Epithelial cell of prostate (primary cell): ENCODE measurements at regions not wholly inside any gene's neighbourhood (a gene's known extent, or its start where the extent isn't known, plus 50 kb on each side); places are given as distances from the start of the nearest gene placed in this dataset.

Source experiments
- DNase-seq: peaks from one replicate; pipeline ENCODE4 v3.0.0-alpha.2; 2011; ENCODE audit warnings: low read depth, low spot score
- H3K27ac ChIP-seq: fragments of 450-650 bp; 2 replicates; pipeline ENCODE4 v1.5.1; 2017; ENCODE audit warnings: mild to moderate bottlenecking

DNA sequence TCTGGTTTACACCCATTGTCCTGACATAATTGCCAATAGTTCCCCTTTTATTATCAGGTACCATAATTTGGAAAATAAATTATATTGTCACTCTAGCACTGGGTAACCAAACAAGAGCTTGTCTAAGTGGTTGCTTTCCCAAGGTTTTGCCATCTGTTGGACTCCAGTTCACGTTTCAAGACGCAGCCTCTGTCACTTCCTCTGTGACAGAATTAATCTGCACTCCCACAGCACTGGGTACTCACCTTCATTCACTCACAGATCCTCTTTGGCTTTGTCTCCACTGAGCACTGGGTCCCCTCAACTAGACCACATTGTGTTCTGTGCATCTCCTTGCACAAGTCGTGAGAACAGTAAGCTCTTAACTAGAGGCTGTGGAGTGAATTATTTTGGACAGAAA, 123.6 kb upstream of the JUN start:
- DNase-seq = no peak
- no peak overlapping the region for H3K27ac ChIP-seq

DNA sequence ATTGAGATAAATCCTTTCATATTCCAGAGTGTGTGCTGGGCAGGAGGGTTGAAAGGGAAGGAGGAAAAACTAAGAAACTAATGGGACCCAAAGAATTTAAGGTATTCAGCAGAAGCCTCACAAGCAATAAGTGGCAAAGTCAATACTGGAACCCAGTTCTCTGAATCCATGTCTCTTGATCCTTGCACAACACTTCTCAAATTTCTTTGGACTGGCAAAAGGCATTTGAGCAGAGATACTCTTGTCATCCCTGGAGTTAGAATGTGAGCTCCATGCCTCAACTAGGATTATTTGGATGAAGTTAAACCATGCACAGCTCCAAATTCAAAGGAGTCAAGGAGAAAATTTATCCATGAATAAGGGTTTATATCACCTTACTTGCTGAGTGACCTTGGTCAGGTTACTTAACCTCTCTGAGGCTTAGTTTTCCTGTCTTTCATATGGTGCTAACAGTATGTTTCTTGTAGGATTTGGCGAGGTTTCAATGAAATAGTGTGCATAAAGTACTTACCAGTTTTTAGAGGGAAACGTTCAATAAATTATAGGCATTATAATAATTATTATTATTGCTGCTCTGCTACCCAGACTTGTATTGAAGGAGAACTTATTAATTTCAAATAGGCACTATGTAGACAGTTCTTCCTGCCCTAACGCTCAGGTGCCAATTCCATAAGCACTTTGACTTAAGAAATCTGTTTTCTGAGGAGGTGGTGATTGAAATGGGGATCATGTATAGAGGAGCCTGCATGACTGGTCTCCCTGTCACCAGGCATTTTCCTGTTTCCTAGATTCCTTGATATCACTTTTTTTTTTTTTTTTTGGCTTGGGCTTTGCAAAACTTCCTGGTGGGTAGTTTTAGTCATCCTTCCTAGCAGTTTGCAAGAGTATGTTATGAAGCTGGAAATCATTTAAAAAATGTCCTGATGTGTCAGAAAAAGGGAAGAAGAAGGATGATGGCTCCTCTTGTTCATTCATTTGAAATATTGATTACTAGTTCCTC, 125.0 kb upstream of the JUN start:
- H3K27ac ChIP-seq = peak overlapping the region; percentile 63
- no peak for DNase-seq

DNA sequence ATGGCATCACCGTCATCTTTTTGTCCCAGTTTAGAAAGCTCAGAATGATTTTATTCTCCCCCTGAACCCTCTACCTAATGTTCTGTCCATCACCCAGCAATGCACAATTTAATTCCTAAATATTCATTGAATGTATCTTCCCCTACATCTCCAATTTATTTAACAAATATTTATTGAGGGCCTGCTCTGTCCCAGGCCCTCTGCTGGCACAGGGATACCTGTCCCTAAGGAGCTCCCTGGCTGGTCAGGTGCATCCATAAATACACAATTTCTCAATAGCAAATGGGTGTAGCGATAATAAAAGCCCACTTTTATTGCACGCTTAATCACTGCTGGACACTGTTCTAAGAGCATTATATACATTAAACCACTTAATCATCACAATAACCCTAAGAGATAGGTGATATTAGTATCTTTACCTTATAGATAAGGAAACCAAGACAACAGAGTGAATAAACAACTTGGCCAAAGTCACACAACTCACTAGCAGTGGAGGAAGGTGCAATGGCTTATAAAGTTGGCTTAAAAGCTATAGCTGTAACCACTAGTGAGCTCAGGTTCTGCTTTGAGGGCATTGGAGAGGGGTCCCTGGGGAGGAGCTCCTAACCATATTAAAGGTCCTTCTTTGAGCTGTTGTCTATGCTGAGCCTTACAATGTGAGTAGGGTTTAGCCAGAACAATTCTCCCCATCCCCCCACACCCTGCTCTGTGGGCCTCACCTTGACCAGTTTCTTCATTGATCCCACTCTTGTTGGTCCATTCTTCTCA, 126.3 kb upstream of the JUN start:
- no peak for DNase-seq

DNA sequence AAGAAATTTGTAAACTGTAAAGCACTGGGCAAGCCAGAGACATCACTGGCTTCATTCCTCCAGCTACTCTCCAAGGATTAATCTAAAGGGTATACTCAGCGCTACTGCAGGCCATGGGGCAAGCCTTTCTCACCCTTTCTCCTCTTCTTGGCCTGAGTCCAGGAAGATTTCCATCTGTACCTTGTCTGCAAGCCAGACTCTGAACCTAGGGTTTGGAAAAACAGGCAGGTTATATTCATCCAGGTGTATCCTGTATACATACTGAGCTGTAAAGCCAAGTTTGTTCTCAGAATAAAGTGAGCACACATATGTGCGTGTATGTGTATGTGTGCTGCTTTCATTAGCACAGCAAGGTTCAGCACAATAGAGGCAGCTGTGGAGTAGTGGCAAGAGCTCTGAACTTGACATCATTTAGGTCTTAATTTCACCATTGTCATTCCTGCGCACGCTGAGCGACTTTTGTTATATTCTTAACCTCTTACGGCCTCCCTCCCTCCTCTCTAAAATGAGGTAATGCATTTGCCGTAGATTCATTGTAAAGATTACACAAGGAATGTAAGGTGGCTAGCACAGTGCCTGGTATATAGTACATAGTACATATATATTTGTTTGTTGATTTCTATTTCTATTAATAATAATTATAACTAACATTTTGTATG, 128.1 kb upstream of the JUN start:
- DNase-seq = no peak
- no peak overlapping the region for H3K27ac ChIP-seq

More for the DNA sequence above, 126.3 kb upstream of the JUN start:
- H3K27ac ChIP-seq = peak overlapping the region; percentile 63

DNA sequence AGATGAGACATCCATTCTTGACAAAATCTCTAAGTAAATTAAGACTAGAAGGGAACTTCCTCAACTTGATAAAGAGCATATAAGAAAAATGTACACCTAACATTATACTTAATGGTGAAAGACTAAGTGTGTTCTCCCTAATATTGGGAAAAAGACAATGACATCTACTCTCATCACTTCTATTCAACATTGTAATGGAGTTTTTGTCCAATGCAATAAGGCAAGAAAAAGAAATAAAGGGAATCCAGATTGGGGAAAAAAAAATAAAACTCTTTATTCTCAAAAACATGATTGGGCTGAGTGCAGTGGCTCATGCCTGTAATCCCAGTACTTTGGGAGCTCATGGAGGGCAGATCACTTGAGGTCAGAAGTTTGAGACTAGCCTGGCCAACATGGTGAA, 131.1 kb upstream of the JUN start:
- no peak for DNase-seq
- no peak overlapping the region for H3K27ac ChIP-seq

DNA sequence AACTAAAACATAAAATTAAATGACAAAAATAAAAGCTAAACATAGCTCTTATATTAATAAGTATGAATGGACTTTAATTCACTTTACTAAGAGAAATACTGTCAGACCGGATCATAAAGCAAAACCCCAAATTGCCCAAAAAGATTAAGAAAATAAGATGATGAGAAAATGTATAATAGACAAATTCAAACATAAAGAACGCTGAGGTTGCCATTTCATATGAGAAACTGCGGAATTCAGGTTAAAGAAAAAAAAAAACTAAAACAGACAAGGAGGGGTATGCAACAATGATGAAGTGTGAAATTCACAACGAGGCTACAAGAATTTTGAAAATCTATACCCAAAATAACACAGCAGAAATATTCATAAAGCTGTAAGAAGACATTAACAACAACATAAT, 133.6 kb upstream of the JUN start:
- no peak overlapping the region for H3K27ac ChIP-seq
- no peak for DNase-seq

DNA sequence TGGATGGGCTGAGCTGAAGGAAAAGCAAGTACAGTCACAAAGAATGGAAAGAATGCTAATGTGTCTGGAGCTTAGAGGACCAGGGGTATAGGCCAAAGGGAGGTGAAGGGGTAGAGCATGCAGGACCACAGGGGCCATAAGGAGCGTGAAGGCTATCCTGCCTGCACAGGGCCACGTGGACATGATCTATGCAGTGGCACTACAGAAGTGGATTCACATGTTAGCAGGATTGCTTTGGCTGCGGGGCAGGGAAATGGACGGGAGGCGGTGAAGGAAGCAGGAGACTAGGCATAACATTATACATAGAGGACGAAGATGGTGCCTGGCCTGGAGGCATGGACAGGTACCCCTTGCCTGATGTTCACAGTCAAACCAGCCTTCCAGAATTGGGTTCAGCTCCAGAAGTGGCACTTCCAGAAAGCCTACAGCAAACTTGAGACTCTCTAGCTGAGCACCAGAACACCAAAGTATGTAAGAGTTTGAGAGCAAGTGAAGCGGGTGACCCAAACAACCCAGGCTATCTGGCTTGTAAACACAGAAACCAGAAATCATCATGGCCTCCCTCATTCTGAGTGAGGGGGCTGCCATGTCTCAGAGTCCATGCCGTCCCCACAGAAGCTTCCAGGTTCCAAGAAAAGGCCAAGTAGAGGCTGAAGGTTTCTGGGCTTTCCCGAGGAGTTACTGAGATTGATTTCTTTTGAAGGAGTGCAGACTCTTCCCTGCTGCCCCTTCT, 135.5 kb upstream of the JUN start:
- no peak for DNase-seq
- no peak overlapping the region for H3K27ac ChIP-seq

DNA sequence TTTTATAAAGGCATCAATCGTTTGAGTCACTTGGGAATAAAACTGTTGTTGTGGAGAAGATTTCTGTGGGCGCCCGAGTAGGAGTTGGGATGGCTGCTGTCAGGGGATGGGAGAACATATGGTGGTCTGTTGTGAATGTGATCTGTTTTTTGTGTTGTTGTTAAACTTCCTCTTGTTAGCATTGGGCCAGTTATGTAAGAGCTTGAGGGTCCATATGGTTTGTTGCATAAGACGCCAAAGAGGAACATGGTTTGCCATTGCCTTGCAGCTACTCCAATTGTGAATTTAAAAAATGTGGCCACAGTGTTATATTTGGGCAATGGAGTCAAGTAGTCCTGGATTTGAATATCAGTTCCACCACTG, 136.1 kb upstream of the JUN start:
- DNase-seq = no peak
- H3K27ac ChIP-seq = no peak overlapping the region

DNA sequence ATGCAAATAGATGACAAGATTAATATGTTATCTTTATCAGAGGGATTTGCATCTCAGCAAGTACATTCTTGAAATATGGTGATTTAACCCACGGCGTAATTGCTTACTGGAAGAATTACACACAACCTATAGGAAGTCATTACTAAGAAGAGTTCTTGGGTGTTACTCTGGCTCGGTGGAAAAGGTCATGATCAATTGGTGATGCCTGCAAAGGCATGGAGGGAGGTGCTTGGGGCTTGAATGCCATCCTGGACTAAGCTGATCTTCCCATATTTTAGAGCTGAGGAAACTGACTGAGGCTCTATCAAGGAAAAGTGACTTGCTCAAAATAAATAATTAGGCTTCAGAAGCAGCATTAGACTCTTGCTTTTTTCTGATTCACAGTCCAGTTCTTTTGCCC, 137.5 kb upstream of the JUN start:
- no peak overlapping the region for H3K27ac ChIP-seq
- DNase-seq = no peak

DNA sequence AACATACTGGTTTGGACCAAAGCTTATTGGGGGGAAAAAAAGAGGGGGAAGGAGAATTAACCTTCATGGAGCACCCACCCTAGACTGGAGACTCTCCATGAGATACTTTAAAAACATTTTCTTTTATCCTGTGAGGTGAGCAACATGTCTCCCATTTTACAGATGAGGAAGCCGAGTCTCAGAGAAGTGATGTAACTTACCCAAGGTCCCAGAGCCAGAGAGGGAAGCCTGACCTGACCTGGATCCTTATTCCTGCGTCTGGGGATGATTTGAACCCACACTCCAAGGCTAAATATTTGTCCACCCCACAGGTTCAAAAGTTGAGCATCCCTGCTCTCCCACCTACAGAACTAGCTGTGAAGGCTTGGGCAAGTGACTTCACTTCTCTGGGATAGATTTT, 137.9 kb upstream of the JUN start:
- no peak for DNase-seq
- H3K27ac ChIP-seq = peak overlapping the region; percentile 48

DNA sequence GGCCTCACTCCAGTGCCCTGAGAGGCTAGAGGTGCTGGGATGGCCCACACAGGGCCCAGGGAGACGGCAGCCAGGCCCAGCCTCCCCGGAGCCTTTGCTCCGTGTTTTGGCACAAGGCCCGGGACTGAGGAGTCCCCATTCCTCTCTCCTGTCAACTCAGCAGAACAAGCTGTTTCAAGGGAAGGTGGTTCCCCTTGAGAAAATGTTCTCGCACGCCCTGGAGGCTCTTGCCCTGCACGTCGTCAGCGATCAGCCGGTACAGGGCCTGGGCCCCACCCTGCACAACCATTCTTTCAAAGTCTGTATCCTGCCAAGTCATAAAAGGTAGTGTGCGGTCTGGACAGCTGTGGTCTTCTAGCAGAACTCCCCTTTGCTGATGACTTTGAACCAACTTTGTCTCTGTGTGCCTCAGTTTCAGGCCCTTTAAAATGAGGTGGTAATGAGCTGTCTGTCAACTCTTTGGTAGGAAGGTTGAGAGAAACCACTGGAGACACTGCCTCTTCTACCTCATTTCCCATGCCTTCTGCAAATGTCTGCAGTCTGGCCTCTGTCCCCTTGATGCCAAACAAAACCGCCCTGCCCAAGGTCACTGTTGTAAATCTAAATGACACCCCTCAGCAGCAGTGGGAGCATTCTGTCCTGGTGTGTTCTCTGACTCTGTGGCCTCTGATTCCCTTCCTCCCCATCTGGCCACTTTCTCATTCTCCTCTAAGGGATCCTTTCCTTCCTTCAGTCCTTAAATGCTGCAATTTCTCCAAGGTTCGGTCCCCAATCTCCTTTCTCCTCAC, 138.6 kb upstream of the JUN start:
- DNase-seq = peak; percentile 82
- peak overlapping the region; percentile 48 for H3K27ac ChIP-seq

DNA sequence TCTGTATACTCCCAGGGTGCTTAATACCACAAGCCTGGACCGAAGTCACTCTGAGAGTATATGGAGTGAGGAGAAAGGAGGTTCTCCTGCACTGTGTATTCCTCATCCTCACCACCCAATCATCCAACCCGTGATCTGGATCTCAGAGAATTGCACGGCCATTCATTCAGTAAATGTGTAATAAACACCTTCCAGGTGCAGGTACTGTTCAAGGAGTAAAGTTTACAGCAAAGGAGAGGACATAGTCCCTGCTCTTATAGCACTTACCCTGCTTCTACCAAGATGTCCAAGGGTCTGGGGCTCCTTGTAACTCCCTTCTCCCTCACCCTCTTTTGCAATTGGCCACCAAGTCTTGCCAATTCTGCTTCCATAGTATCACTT, 139.2 kb upstream of the JUN start:
- H3K27ac ChIP-seq = peak overlapping the region; percentile 48
- no peak for DNase-seq

DNA sequence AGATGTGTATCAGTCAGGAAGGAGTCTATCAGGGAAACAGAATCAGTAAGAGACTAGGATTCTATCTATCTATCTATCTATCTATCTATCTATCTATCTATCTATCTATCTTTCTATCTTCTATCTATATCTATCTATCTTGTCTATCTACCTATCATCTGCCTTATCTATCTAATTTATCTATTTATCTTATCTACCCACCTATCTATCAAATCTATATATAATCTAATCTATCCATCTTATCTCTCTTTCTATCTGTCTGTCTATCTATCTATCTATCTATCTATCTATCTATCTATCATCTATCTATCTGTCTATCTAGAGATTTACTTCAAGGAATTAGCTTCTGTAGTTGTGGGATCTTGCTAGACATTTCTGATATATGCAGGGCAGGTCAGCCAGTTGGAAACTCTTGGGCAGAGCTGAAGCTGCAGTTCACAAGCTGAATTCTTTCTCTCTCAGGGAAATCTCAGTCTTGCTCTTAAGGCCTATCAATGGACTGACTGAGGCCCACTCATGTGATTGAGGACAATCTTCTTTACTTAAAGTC, 140.2 kb upstream of the JUN start:
- no peak for DNase-seq
- H3K27ac ChIP-seq = no peak overlapping the region

DNA sequence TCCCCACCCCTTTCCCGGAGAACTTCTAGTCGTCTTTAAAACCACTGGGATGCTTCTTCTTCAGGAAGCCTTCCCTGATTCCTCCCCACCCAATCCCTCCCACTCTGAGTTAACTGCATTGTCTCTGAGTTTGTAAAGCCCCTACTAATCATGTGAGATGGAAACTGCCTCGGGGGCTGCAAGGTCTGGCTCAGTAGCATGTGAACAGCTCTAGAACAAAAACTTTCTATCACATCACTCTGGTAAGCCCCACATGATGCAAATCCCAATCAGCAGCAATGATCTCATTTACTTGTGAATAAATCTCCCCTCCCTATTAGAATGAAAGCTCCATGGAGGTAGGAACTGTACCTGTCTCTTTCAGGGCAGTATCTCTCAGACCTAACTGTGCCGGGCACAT, 141.0 kb upstream of the JUN start:
- DNase-seq = no peak

DNA sequence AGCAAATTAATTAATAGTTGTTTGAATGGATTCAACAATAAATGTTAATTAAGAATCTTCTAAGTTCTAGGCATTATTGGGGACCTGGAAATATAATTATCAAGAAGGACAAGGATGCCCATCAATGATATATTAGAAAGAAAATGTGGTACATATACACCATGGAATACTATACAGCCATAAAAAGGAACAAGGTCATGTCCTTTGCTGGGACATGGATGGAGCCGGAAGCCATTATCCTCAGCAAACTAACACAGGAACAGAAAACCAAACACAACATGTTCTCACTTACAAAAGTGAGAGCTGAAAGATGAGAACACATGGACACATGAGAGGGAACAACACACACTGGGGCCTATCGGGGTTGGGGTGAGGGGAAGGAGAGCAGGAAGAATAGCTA, 141.4 kb upstream of the JUN start:
- H3K27ac ChIP-seq = no peak overlapping the region

More for the DNA sequence above, 141.0 kb upstream of the JUN start:
- H3K27ac ChIP-seq = no peak overlapping the region

DNA sequence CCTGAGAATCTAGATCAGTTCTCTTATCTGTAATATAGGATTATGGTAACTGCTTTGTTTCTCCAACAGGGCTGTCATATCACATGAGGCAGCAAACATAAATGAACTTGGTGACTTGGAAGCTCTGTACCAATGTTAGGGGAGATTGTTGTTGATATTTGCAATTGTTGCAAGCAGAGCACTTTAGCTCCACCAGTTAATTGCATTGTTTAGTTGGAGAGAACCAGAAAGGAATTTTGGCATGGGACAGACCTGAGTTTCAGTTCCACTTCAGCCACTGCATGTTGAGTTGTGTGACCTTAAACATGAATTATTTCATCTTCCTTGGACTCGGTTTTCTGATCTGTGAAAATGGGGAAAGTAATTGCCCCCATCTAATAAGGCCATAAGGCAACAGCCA, 142.3 kb upstream of the JUN start:
- no peak overlapping the region for H3K27ac ChIP-seq
- DNase-seq = no peak

More for the DNA sequence above, 141.4 kb upstream of the JUN start:
- DNase-seq = no peak

DNA sequence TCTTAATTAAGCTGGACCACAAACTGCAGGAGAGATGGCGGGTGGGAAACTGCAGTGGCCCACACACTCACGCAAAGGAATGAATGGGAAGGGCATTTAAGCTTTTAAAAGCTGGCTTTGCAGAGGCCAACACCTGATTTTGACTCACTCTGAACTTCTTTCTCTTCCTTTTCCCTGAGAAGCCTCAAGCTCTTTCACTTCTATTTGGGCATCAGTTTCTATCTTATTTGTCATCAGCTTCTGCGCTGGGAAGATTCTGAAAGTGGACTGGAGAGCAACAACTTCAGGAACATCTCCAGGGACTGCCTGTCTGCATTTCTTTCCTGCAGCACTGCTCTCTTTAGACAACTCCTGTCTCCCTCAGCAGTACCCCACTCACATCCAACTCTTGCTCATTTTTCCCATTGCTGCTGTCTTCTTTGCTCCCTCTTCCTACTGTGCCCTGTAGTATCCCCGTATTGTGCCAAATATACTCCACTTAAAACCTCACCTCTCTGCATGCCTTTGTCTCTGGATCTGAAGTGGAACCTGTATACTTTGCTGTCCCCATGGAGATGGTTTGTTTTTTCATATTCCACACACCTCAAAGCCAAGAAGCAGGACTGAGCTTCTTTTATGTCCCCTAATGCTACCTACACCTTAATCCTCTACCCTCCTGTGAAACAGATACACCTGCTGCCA, 143.3 kb upstream of the JUN start:
- peak overlapping the region; percentile 40 for H3K27ac ChIP-seq
- peak; percentile 27 for DNase-seq

DNA sequence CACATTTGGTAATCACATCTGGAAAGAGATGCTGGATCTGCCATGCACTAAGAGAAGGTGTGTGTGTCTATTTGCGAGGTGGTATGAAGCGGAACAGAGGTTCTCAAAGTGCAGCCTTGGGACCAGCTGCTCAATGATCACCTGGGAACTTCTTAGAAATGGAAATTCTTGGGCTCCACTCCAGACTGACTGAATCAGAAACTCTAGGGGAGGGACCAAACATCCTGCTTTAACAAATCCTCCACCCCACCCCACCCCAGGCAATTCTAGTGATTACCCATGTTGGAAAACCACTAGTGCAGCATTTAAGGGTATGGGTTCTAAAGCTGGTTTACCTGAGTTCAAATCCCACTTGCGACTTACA, 143.9 kb upstream of the JUN start:
- DNase-seq = peak; percentile 29
- H3K27ac ChIP-seq = peak overlapping the region; percentile 40

DNA sequence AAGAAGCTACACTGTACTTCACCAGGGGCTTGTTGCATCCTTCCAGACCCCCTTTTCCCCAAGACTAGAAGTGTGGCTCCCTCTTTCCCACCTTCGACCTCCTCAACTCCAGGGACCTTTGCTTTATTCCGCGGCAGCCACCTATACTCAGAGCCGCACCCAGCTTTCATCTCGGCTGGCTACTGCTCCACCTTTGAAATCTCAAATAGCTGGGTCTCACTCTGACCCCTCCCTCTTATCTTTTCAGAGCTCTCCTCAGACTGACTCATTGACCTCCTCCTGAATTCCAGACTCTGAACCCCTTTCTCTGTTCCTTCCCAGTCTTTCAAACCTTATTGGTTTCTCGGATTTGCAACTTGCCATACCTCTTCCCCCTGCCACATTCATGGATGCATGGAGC, 144.7 kb upstream of the JUN start:
- DNase-seq = no peak
- no peak overlapping the region for H3K27ac ChIP-seq
